Pancreas (tissue), 10 donors: ENCODE measurements at regions not wholly inside any gene's neighbourhood (a gene's known extent, or its start where the extent isn't known, plus 50 kb on each side); places are given as distances from the start of the nearest gene placed in this dataset.

Source experiments
- ATAC-seq, 4 donors: fragments of 200-7000 bp; cut with Tn5 transposase; one replicate each; pipeline versions ENCODE4 v1.8.0 to v1.9.1; 2020; ENCODE audit warnings: mild to moderate bottlenecking in 4 of 4, moderate library complexity in 4 of 4
- DNase-seq, 6 donors: peaks; one replicate each; pipeline ENCODE4 v3.0.0-alpha.2; 2020
- FAIRE-seq: peaks from 2 replicates; lab custom pipeline; 2012; peaks lifted over from hg19 to GRCh38; lab: Jason Lieb, UNC
- H3K27ac ChIP-seq, 4 donors: fragments of 200-600 bp; sonication (generic); 1 replicate in 3 of 4; 2 replicates in 1 of 4; pipeline versions ENCODE4 v1.5.0 to v1.8.0; 2020
- H3K27me3 ChIP-seq, 4 donors: fragments of 200-600 bp; one replicate each; pipeline ENCODE4 v1.8.0; 2021
- H3K36me3 ChIP-seq, 3 donors: fragments of 200-600 bp; sonication (generic) in 1 of 3; one replicate each; pipeline versions ENCODE4 v1.5.0 to v1.8.0; 2020 to 2021
- H3K4me1 ChIP-seq, 3 donors: fragments of 200-600 bp; one replicate each; pipeline ENCODE4 v1.8.0; 2021
- H3K4me3 ChIP-seq, 4 donors: fragments of 200-600 bp; sonication (generic) in 2 of 4; one replicate each; pipeline versions ENCODE4 v1.5.0 to v1.8.0; 2020 to 2021
- H3K9me3 ChIP-seq, 4 donors: fragments of 200-600 bp; one replicate each; pipeline ENCODE4 v1.8.0; 2021
- WGBS, 2 donors: extraction: QIAGEN DNeasy Blood & Tissue Kit; methylation state at CpG; one replicate each; pipeline ENCODE4 v1.1.7; 2013; 5-methylcytosine and 5-hydroxymethylcytosine counted together
- intact Hi-C, 3 donors: fragments of 100-400 bp; cut with DNase I; formaldehyde crosslinking; loops; one replicate each; pipeline versions ENCODE4 v1.11.1 to v1.14.2; 2022
- TF ChIP-seq, protein P1 (sequence below), 4 donors: fragments of 200-600 bp; sonication (generic) in 3 of 4; IDR thresholded peaks; one replicate each; pipeline versions ENCODE4 v1.5.0 to v1.8.0; 2021; ENCODE audit warnings: antibody characterized with exemption in 4 of 4
- donor health status: healthy with polysubstance abuse.
- donor health status: DM: no; HTN: no; CAD: no; lungs with moderate emphysema.
- donor health status: DM: no; HTN: no; CAD: no.
- donor health status: control.
- donor health status: control.
- donor health status: Bipolar disorder and iron deficiency.
- donor health status: DM: yes; HTN: yes; CAD: no.
- donor health status: DM: no; HTN: no; CAD: no.
- donor health status: DM: no; HTN: no; CAD: no.
- donor health status: DM: yes; HTN: yes; CAD: no.

DNA sequence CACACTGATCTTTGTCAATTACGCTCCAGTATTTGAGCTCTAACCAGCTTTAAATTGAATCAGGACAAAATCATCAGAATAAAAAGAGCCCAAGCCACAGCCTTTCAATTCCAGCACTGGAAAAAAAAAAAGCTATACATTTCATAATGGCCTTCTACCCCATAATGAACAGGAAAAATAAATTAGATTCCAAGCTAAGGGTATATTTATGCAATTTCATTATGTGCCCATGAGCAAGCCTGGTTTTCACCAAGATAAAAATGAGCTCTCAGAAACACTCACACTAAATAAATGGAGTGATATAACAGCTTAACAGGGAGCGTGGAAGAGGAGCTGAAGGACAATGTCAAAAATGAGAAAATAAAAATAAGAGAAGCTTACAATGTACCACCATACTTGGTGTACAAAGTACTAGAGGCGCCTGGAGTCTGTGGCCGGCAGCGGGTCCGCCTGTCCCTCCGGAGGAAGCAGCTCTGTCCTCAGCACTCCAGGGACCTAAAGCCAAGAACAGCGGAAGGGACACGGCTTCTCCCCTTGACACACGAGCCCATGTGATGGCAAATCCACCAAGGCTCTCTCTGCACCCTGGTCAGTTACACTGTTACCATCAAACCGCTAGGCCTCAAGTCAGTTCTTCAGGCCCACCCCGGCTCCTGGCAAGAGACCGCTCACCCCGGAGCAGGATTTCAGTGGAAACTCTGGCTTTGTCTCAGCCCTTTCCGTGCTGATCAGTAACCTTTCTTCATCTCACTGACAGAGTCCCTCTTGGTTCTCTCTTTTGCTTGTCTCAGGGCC lies 69.6 kb downstream of the RBFOX3 start:
- no peaks in the 10 kb centered on the region for H3K36me3 ChIP-seq
- H3K4me3 ChIP-seq = no peak overlapping the region
- DNase-seq (no peak), ATAC-seq (no peak), FAIRE-seq (no peak)
- 69 to 78% methylated on average over 15 of the region's 15 CpGs for WGBS, 2 donors
- intact Hi-C loops = no loop called here
- TF ChIP-seq, protein P1, sequence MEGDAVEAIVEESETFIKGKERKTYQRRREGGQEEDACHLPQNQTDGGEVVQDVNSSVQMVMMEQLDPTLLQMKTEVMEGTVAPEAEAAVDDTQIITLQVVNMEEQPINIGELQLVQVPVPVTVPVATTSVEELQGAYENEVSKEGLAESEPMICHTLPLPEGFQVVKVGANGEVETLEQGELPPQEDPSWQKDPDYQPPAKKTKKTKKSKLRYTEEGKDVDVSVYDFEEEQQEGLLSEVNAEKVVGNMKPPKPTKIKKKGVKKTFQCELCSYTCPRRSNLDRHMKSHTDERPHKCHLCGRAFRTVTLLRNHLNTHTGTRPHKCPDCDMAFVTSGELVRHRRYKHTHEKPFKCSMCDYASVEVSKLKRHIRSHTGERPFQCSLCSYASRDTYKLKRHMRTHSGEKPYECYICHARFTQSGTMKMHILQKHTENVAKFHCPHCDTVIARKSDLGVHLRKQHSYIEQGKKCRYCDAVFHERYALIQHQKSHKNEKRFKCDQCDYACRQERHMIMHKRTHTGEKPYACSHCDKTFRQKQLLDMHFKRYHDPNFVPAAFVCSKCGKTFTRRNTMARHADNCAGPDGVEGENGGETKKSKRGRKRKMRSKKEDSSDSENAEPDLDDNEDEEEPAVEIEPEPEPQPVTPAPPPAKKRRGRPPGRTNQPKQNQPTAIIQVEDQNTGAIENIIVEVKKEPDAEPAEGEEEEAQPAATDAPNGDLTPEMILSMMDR (IDR thresholded peaks at IDR 0.05) = no peak
- H3K27ac ChIP-seq = no peak overlapping the region
- peaks cover 0 to 3% (median 0%) of the 10 kb centered on the region in 4 donors for H3K27me3 ChIP-seq
- no peaks in the 10 kb centered on the region for H3K9me3 ChIP-seq
- H3K4me1 ChIP-seq = no peaks in the 10 kb centered on the region

DNA sequence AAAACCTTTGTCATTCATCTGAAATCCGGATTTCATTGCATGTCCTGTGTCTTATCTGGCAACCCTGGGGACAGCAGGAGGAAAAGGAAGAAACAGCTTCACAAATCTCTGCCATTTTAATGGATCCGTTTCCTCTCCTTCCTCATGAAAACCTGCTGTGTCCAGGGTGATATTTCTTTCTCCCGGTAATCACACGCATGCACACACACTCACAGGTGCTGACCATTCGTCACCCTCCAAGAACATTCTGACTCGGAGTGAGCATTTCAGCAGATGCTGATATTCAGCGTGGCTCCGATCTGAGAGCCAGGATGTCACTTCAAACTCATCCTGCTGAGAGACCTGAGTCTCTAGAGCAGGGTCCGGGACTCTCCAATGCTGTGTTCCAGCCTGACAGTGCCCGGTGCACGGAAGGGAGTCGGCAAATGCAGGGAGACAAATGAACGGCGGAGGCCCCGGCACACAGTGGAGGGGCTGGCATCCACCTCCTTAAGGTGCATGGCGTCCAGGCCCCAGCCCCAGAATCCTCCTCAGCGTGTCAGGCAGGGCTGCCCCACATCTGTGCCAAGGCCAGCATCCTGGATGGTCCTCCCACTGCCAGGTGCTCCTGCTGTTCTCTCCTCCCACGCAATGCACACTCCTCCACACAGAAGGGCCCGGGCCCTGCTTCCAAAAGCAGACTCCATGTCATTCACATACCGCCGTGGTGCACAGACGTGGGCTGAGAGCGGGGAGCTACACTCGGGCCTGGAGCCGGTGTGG lies 70.7 kb downstream of the RBFOX3 start:
- intact Hi-C loops = no loop called here
- ATAC-seq = no peak
- peaks cover 0 to 3% (median 0%) of the 10 kb centered on the region in 4 donors for H3K27me3 ChIP-seq
- no peaks in the 10 kb centered on the region for H3K4me1 ChIP-seq
- 64 to 72% methylated on average over 25 of the region's 25 CpGs for WGBS, 2 donors
- no peak overlapping the region for H3K4me3 ChIP-seq
- no peak for FAIRE-seq
- no peaks in the 10 kb centered on the region for H3K36me3 ChIP-seq
- H3K27ac ChIP-seq = no peak overlapping the region
- TF ChIP-seq, protein P1 (IDR thresholded peaks at IDR 0.05) = no peak
- no peaks in the 10 kb centered on the region for H3K9me3 ChIP-seq
- DNase-seq = no peak

DNA sequence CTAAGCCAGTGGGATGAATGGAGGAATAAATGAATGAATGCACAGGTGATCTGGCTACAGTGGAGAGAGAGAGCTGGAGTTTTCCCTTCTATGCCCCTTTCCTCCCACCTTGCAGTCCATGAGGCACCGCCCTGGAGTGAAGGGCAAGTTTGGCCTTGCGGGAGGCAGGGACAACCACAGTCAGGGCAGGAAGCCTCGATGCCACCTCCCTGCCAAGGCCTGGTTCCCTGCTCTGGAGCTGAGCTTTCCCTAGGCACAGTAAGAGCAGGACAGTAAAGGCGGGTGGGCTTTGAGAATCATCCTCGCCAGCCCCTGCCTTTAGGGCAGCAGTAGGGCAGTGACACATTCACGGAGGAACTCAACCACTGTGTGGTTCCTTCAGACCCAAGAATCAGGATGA lies 72.6 kb downstream of the RBFOX3 start:
- no peak overlapping the region for H3K4me3 ChIP-seq
- H3K4me1 ChIP-seq = no peaks in the 10 kb centered on the region
- intact Hi-C loops = no loop called here
- H3K27me3 ChIP-seq = no peaks in the 10 kb centered on the region
- no peak overlapping the region for H3K27ac ChIP-seq
- no peak for DNase-seq
- no peak for FAIRE-seq
- no peaks in the 10 kb centered on the region for H3K9me3 ChIP-seq
- TF ChIP-seq, protein P1 (IDR thresholded peaks at IDR 0.05) = no peak
- H3K36me3 ChIP-seq = no peaks in the 10 kb centered on the region
- WGBS, 2 donors = 80 to 90% methylated on average over 6 of the region's 6 CpGs
- ATAC-seq = no peak

DNA sequence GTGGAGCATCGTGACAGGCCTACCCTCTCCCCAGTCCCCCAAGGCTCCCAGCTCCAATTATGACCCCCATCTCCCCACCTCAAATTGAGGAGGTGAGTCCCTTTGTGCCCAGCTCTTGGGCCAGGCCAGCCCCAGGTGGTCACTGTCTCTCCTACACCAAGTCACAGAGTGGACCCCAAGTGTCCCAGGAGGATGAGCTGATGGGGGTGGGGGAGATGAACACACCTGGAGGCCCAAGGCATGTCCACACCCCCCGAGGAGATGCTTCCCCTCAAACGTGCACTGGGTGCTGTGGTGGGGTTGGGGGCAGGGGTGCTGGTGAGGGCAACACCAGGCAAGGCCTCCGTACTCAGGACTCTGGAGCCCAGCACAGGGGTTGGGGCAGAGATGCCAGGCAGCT lies 73.2 kb downstream of the RBFOX3 start:
- no peaks in the 10 kb centered on the region for H3K4me1 ChIP-seq
- H3K4me3 ChIP-seq = no peak overlapping the region
- H3K36me3 ChIP-seq = no peaks in the 10 kb centered on the region
- TF ChIP-seq, protein P1 (IDR thresholded peaks at IDR 0.05) = no peak
- FAIRE-seq = no peak
- H3K9me3 ChIP-seq = no peaks in the 10 kb centered on the region
- no peak for DNase-seq
- ATAC-seq = no peak
- H3K27me3 ChIP-seq = no peaks in the 10 kb centered on the region
- WGBS, 2 donors = 62 to 65% methylated on average over 4 of the region's 4 CpGs
- intact Hi-C loops = no loop called here
- H3K27ac ChIP-seq = no peak overlapping the region

DNA sequence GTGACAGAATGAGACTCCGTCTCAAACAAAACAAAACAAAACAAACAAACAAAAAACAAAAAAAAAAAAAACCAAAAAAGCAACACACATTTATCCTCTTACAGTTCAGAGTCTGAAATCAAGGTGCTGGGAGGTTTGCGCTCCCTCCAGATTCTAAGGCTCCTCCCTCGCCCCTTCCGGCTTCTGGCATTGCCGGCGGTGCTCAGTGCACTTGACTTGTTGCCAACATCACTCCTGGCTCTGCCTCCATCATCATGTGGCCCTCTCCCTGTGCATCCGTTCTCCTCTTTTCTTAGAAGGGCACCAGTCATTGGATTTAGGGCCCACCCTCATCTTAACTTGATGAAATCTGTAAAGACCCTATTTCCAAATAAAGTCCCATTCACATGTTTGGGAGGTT lies 73.8 kb downstream of the RBFOX3 start:
- Histone ChIP-seq H3K27ac (no peak overlapping the region), H3K4me3 (no peak overlapping the region), H3K36me3 (no peaks in the 10 kb centered on the region), H3K9me3 (no peaks in the 10 kb centered on the region), H3K27me3 (no peaks in the 10 kb centered on the region), H3K4me1 (no peaks in the 10 kb centered on the region)
- ATAC-seq (no peak), FAIRE-seq (no peak), DNase-seq (no peak)
- TF ChIP-seq, protein P1 (IDR thresholded peaks at IDR 0.05) = no peak
- 76 to 88% methylated on average over 7 of the region's 7 CpGs for WGBS, 2 donors
- intact Hi-C loops = no loop called here
